NCI-H1105 (cell line): ENCODE measurements at regions not wholly inside any gene's neighbourhood (a gene's known extent, or its start where the extent isn't known, plus 50 kb on each side); places are given as distances from the start of the nearest gene placed in this dataset.
"Not testable (repeated sequence)": the region's sequence is repeated elsewhere in the genome, so short reads cannot be mapped to it uniquely, and the experiment has no call there.

Source experiments
- DNase-seq: peaks from one replicate; lab custom pipeline; 2025; lab: John Stamatoyannopoulos, UW

GRCh38 chr7:83306502-83306901 lies 143.8 kb upstream of the PCLO start:
- DNase-seq: no peak

DNA sequence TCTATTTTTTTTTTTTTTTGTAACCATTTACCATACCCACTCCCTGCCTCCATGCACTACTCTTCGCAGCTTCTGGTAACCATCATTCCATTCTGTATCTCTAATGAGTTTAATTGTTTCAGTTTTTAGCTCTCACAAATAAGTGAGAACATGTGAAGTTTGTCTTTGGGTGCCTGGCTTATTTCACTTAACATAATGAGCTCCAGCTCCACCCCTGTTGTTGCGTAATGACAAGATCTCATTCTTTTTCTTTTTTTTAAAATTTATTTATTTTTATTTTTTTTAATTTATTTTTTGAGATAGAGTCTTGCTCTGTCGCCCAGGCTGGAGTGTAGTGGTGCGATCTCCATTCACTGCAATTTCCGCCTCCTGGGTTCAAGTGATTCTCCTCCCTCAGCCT lies 142.3 kb upstream of the PCLO start:
- no peak for DNase-seq

DNA sequence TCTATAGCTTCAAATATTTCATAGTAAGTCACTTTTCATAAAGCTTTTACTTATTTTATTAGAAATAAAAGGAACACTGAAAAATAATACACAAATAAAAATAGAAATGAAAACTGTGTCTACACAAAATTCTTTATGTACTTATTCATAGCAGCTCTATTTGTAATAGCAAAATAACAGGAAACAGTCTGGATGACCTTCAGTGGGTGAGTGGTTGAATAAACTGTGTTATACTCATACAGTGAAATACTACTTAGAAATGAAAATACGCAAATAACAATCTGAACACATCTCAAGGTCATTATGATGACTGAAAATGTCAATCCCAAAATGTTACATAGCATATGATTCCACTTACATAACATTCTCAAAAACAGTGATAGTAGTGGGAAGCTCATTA lies 138.7 kb upstream of the PCLO start:
- no peak for DNase-seq

DNA sequence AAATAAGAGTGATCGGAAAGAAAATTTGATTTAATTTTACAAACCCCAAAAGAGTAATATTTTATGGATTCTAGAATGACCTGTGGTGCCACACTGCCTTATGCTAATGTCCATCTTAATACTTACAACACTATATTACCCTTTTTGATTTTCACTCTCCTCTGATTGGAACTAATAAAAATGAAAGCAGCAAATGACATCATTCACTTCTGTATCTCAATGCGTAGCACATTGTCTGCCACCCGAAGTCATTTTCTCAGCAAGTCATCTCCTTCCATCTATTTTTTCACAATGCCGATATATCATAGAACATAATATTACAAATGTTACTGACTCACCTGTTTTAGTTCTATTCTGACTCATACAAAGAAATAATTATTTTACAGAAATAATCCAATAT lies 127.5 kb upstream of the PCLO start:
- DNase-seq: no peak

GRCh38 chr7:83289419-83289993 lies 126.8 kb upstream of the PCLO start:
- DNase-seq: no peak

DNA sequence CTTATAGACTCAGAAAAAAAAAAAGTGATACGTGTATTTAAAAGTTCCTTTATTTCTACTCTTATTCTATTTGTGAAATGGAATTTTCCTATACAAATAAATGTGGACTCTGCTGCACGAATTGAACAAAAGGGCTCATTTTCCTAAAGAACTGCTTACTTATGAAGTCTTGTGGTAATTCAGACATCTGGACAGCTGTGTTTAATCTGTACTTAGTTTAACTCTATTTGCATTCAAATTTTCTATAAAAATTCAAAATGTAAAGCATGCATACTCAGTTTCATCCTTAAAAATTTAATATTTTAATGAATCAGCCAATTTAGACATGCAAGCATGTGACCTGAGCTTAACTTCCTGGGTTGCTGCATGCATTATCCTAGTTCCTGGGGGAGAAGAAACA lies 118.0 kb upstream of the PCLO start:
- DNase-seq: no peak

GRCh38 chr7:83276250-83276649 lies 113.6 kb upstream of the PCLO start:
- DNase-seq: no peak

DNA sequence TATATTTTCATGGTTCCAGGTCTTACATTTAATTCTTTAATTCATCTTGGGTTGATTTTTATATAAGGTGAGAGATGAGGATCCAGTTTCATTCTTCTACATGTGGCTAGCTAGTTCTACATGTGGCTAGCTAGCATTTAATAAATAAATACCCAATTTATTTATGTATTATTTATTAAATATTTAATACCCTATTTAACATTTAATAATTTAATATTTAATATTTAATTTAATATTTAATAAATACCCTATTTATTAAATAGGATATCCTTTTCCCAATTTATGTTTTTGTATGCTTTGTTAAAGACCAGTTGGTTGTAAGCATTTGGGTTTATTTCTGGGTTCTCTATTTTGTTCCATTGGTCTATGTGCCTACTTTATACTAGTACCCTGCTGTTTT lies 111.0 kb upstream of the PCLO start:
- DNase-seq: no peak

DNA sequence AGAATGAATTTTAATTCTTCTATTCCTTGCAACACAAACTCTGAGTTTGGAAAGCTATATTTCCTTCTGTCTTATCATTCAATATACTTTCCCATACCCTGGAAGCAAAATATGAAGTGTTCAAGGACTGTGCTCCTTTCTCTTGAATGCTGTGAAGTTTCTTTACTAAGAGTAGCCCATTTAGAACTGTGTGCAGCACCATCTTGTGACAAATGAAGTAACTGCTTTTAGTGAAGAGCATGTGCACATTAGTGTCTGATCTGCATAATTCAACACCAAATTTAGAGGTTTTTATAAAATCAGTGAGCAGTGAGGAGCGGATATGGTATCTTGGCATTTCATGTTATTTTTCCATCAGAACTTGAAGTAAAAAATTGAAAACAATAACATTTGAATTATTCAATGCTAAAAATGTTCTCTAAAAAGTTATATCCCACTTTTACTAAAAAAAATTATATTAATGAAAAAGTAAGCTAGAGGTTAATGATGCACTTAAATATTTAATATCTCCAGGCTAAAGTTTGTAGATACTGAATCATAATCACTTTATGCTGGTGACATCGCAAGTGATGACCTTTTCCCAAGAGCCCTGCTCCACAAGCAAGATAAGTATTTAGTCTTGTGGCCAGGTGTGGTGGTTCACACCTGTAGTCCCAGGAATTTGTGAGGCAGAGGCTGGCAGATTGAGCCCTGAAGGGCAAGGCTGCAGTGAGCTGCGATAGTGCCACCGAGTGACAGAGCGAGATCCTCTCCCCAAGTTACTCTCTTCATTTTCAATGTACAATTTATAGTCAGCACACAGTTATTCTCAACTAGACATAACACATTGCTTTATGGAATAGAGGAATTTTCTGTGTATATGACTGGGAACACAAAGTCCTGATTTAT lies 108.8 kb upstream of the PCLO start:
- peak; percentile 53 for DNase-seq

DNA sequence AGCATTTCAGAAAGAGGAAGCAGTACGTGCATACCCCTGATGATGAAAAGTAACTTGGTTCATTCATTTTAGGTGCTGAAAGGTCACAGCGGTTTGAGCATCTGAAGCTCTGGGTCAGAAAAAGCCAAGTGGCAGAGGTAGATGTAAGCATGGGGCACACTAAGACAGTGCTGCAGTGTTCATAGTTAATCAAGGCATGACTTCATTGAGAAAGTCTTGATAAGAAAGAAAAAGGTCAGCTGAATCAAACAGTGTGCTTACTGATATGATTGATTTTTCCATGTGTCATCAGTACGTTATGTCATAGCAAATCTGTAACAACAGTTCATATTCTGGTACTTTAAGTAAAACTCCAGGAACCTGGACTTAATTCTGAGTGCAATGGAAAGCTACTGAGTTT lies 107.7 kb upstream of the PCLO start:
- DNase-seq: no peak

DNA sequence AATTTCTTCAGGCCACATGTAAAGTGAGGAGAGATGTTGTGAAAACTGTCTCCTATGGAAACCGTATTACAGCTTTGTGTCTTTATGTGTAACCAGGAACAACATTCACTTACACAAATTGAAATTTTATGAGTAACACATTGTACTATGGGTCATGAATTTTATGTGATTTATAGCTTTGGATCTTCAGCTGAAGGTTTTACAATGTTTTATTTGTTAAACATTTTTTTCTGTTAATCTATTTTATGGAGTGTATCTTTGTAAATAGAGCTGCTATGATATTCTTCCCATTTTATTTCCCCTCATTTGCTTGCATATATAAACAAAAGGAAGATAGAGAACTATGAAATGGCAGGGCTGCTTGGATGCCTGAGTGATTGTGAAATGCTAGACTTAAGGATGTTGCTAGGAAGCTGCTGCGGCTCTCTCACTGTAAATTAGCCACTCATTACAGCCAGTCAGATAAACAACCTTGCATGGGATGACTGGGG lies 104.5 kb upstream of the PCLO start:
- peak; percentile 74 for DNase-seq

DNA sequence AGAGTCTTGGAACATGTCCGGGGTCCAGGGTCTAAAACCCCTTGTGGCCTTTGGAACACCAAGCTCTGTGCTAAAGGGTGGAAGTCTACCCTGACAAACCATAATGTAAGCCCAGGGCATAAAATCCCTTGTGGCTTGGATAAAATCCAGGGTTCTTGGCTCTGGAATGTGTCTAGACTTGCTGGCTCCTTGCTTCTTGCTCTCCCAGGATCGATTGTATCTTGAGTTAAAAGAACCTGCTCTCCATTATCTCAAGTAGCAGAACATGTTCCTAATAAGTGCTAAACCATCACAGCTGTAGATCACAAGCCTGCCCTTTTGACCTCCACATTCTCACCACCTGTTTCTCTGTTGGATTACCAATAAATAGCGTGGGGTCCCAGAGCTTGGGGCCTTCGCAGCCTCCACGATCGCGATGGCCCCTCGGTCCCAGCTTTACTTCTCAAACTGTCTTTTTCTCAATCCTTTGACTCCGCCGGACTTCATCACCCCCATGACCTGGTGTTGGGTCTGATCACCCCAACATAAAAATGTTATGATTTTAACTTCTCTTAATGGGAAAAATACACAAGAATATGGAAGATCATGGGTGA lies 100.9 kb upstream of the PCLO start:
- not testable (repeated sequence) for DNase-seq

DNA sequence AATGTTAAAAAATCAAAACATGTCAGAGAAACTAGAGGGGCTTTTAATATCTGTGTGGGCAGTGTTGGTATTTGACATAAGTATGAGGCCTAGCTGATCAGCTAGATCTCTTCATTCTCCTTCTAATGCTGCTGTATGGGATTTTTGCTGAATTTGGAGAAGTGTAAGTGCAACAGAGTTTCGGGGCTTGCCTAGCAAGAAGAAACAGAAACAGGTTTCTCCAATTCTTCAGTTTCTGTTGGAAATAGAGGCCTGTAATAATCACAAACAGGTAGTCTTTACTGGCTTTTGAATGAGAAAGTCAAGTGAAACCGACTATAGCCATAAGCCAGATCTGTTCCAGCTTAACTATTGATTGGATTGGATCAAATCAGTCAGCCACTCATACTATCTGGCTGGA lies 96.4 kb upstream of the PCLO start:
- no peak for DNase-seq

DNA sequence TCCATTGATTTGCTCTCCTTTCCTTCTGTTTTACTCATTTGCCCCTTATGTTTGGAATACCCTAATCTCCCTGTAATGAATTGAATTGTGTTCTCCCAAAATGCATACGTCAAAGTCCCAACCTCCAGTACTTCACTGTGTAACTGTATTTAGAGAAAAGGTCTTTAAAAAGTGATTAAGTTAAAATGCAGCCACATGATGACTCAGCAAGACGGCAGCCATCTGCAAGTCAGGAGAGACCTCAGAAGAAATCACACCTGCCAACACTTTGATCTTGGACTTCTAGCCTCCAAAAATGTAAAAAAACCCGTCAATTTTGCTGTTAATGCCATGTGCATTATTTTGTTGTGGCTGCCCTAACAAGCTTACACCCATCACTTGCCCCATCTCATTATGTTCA lies 85.3 kb upstream of the PCLO start:
- no peak for DNase-seq

- not testable (repeated sequence) for DNase-seq
These were observed 56.5 kb upstream of the PCLO start for GRCh38 chr7:83219231-83219630.

GRCh38 chr7:83212883-83213282 lies 50.2 kb upstream of the PCLO start:
- no peak for DNase-seq
